Neural cell (in vitro differentiated cells): ENCODE measurements at regions not wholly inside any gene's neighbourhood (a gene's known extent, or its start where the extent isn't known, plus 50 kb on each side); places are given as distances from the start of the nearest gene placed in this dataset.

Experiments used
- CTCF ChIP-seq: fragments of 450-650 bp; IDR thresholded peaks from 2 replicates; pipeline ENCODE4 v1.5.1; 2014; ENCODE audit warnings: antibody characterized with exemption, mild to moderate bottlenecking, moderate library complexity; ENCODE audit not compliant: poor library complexity, severe bottlenecking
- EP300 ChIP-seq: fragments of 450-650 bp; conservative IDR thresholded peaks from 2 replicates; pipeline ENCODE4 v1.6.1; 2014; ENCODE audit warnings: antibody characterized with exemption, mild to moderate bottlenecking, moderate library complexity; ENCODE audit not compliant: poor library complexity, severe bottlenecking
- EZH2 ChIP-seq: fragments of 200-600, 300-800 bp; shearing (Covaris generic), sonication (generic); IDR thresholded peaks from 2 replicates; pipeline ENCODE4 v1.6.1; 2014; ENCODE audit warnings: antibody characterized with exemption, low read length, borderline replicate concordance, mild to moderate bottlenecking; ENCODE audit not compliant: insufficient read depth, poor library complexity, severe bottlenecking
- MXI1 ChIP-seq: fragments of 450-650 bp; conservative IDR thresholded peaks from 2 replicates; pipeline ENCODE4 v1.6.1; 2014; ENCODE audit warnings: antibody characterized with exemption, mild to moderate bottlenecking; ENCODE audit not compliant: poor library complexity, severe bottlenecking
- POLR2AphosphoS5 ChIP-seq: IDR thresholded peaks from 2 replicates; pipeline ENCODE4 v1.6.1; 2012
- RAD21 ChIP-seq: fragments of 450-650 bp; conservative IDR thresholded peaks from 2 replicates; pipeline ENCODE4 v1.6.1; 2014; ENCODE audit warnings: antibody characterized with exemption, mild to moderate bottlenecking, moderate library complexity
- REST ChIP-seq: IDR thresholded peaks from 2 replicates; pipeline ENCODE4 v1.6.1; 2012; ENCODE audit warnings: borderline replicate concordance
- TAF1 ChIP-seq: IDR thresholded peaks from 2 replicates; pipeline ENCODE4 v1.6.1; 2012; ENCODE audit warnings: low read depth

GRCh38 chr1:215287362-215287761, 204.8 kb downstream of the KCNK2 start:
- no peak for TF ChIP-seq CTCF
- TF ChIP-seq EZH2 = no peak
- TF ChIP-seq RAD21 = no peak
- no peak for TF ChIP-seq POLR2AphosphoS5
- no peak for TF ChIP-seq REST
- no peak for TF ChIP-seq EP300
- no peak for TF ChIP-seq TAF1
- TF ChIP-seq MXI1 = no peak
